GM12873 (cell line): ENCODE measurements at regions not wholly inside any gene's neighbourhood (a gene's known extent, or its start where the extent isn't known, plus 50 kb on each side); places are given as distances from the start of the nearest gene placed in this dataset.

ENCODE experiments used
- TF ChIP-seq, protein P1 (sequence below): IDR thresholded peaks from 2 replicates; pipeline ENCODE4 v1.5.1; 2012; ENCODE audit warnings: low read depth, mild to moderate bottlenecking, moderate library complexity, low read length, control low read depth; ENCODE audit not compliant: insufficient read depth; ENCODE audit errors: missing control alignments

DNA sequence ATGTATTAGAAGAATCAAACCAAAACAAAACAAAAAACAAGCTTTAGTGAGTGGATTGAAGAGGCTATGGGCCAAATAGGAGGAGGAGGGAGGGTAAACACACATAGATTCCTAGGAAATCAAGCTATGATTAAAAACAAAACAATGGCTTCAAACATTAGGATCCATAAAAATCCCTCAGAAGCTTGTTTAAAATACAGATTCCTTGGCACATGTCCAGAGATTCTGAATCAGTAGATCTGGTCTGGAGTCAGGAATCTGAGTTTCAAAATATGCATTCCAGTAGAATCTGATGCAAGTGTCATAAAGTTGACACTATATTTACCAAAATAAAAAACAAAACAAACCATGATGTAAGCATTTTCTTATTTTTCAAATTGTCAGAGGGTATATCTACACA is 692.8 kb upstream of the SGCG start:
- TF ChIP-seq, protein P1, sequence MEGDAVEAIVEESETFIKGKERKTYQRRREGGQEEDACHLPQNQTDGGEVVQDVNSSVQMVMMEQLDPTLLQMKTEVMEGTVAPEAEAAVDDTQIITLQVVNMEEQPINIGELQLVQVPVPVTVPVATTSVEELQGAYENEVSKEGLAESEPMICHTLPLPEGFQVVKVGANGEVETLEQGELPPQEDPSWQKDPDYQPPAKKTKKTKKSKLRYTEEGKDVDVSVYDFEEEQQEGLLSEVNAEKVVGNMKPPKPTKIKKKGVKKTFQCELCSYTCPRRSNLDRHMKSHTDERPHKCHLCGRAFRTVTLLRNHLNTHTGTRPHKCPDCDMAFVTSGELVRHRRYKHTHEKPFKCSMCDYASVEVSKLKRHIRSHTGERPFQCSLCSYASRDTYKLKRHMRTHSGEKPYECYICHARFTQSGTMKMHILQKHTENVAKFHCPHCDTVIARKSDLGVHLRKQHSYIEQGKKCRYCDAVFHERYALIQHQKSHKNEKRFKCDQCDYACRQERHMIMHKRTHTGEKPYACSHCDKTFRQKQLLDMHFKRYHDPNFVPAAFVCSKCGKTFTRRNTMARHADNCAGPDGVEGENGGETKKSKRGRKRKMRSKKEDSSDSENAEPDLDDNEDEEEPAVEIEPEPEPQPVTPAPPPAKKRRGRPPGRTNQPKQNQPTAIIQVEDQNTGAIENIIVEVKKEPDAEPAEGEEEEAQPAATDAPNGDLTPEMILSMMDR: no peak

DNA sequence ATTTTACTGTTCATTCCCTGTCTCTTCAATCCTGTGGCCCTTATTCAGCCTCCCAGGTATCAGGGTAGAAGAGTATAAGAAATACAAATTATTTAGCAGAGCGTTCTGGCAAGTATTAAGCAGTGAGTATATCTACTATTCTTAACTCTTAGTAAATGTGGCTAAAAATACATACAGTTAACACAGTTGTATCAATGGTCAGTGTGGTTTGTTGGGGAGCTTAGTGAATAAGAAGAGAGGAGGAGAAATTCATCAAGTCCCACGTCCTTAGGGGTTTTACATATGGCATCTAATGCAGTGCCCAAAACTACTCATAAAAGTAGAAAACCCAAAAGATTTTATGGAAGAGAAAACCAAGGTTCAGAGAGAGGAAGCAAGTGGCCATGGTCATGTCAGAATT is 691.0 kb upstream of the SGCG start:
- TF ChIP-seq, protein P1: no peak

DNA sequence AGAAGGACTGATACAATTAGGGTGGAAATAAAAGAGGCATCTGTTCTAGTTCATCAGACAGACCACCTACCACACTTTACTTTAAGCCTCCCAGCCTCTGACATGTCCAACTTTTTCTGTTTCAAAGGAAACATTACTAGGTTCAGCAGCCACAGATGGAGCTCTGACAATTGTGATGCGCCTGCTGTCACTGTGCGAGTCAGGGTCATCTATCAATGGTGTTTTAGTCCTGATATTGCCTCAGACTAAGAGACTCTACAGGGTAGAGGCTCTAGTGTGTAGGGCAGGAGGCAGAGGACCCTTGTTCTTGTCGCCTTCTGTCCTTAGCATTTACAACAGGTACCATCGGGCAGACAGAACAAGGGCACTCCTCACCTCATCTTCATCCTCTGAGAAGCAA is 685.0 kb upstream of the SGCG start:
- TF ChIP-seq, protein P1: no peak

GRCh38 chr13:22496803-22497508 is 683.8 kb upstream of the SGCG start:
- TF ChIP-seq, protein P1: no peak

- TF ChIP-seq, protein P1: no peak
Observed at GRCh38 chr13:22497991-22498780, 682.6 kb upstream of the SGCG start.

GRCh38 chr13:22499919-22500318 is 680.9 kb upstream of the SGCG start:
- TF ChIP-seq, protein P1: no peak

- TF ChIP-seq, protein P1: no peak
Observed at GRCh38 chr13:22505489-22505888, 675.3 kb upstream of the SGCG start.
